BJ (cell line): ENCODE measurements at regions not wholly inside any gene's neighbourhood (a gene's known extent, or its start where the extent isn't known, plus 50 kb on each side); places are given as distances from the start of the nearest gene placed in this dataset.

Experiments used
- CTCF ChIA-PET: fragments of 350-600 bp; formaldehyde crosslinking; extraction: SDS; loops from one replicate; lab custom pipeline; 2021; ENCODE audit warnings: antibody characterized with exemption, inconsistent platforms; lab: Yijun Ruan, JAX
- POLR2A ChIA-PET: fragments of 300-600 bp; sonication (Branson Sonifier 250); formaldehyde crosslinking; extraction: SDS; loops from one replicate; lab custom pipeline; 2021; ENCODE audit warnings: antibody characterized with exemption; lab: Charles Lee
- DNase-seq: peaks from one replicate; pipeline ENCODE4 v3.0.0-alpha.2; 2011; ENCODE audit warnings: low read depth
- H3K27me3 ChIP-seq: 2 replicates; pipeline ENCODE4 v1.6.0; 2011; ENCODE audit warnings: low read length; ENCODE audit not compliant: control insufficient read depth, insufficient read depth
- H3K36me3 ChIP-seq: 2 replicates; pipeline ENCODE4 v1.5.1; 2011; ENCODE audit warnings: low read length; ENCODE audit not compliant: control insufficient read depth, insufficient read depth
- H3K4me3 ChIP-seq: 2 replicates; pipeline ENCODE4 v1.5.1; 2011; ENCODE audit warnings: low read depth, mild to moderate bottlenecking, control low read depth, low read length
- TF ChIP-seq, protein P1 (sequence below): IDR thresholded peaks from 2 replicates; pipeline ENCODE4 v1.5.1; 2011; ENCODE audit warnings: low read depth, mild to moderate bottlenecking, control low read depth, inconsistent platforms, low read length, moderate library complexity; ENCODE audit not compliant: insufficient read depth

DNA sequence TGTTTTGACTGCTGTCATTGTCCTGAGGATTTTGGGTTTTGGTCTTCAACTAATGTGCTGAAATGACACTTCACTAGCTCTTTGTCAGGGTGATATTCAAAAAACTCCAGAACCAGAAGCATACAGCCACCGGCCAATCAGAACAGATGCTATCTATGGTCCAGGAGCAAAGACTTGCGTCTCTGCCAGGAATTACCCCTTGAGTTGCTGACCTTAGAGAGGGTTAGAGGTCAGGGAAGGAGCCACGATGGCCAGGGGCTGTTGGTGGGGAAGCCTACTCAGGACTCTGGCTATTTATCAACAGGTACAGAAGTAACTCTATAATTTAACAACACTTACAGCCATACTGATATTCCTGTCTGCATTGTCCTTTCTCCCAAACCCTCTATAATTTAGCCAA is 356.8 kb downstream of the EFNA5 start:
- no peak overlapping the region for H3K4me3 ChIP-seq
- TF ChIP-seq, protein P1, sequence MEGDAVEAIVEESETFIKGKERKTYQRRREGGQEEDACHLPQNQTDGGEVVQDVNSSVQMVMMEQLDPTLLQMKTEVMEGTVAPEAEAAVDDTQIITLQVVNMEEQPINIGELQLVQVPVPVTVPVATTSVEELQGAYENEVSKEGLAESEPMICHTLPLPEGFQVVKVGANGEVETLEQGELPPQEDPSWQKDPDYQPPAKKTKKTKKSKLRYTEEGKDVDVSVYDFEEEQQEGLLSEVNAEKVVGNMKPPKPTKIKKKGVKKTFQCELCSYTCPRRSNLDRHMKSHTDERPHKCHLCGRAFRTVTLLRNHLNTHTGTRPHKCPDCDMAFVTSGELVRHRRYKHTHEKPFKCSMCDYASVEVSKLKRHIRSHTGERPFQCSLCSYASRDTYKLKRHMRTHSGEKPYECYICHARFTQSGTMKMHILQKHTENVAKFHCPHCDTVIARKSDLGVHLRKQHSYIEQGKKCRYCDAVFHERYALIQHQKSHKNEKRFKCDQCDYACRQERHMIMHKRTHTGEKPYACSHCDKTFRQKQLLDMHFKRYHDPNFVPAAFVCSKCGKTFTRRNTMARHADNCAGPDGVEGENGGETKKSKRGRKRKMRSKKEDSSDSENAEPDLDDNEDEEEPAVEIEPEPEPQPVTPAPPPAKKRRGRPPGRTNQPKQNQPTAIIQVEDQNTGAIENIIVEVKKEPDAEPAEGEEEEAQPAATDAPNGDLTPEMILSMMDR: no peak

DNA sequence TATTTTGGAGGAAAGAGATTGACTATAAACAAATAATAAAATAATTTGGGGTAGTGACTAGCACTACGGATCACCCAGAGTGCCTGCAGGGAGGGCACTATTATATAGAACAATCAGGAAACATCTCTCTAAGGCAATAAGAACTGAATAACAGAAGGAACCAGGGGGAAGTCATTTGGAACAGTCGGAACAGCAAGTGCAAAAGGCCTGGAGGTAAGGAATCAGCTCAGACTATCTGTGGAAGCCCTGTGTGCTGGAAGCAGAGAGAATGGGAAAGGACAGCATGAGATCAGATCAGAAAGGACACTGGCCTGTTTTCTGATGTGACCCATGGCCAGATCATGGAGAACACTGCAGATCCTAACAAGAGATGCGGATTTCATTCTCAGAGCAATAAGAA is 357.6 kb downstream of the EFNA5 start:
- no peak for DNase-seq

More for the DNA sequence above, 356.8 kb downstream of the EFNA5 start:
- no peaks in the 10 kb centered on the region for H3K36me3 ChIP-seq
- no peaks in the 10 kb centered on the region for H3K27me3 ChIP-seq
- no peak for DNase-seq
- ChIA-PET POLR2A (no interaction called here), CTCF (interaction anchor here (0.7 kb wide), 1 partner anchor 15 kb away, joined by 5 read pairs; no protein-coding TSS in a partner anchor)

GRCh38 chr5:107310181-107310580 is 360.6 kb downstream of the EFNA5 start:
- DNase-seq: no peak
- ChIA-PET CTCF (no interaction called here), POLR2A (no interaction called here)

More for the DNA sequence above, 357.6 kb downstream of the EFNA5 start:
- Histone ChIP-seq H3K27me3 (no peaks in the 10 kb centered on the region), H3K36me3 (no peaks in the 10 kb centered on the region), H3K4me3 (no peak overlapping the region)
- CTCF ChIA-PET: interaction anchor here (0.7 kb wide), 1 partner anchor 14 kb away, joined by 5 read pairs; no protein-coding TSS in a partner anchor
- POLR2A ChIA-PET: no interaction called here
- TF ChIP-seq, protein P1: no peak

GRCh38 chr5:107306594-107306993 is 364.1 kb downstream of the EFNA5 start:
- H3K36me3 ChIP-seq: no peaks in the 10 kb centered on the region
- ChIA-PET POLR2A (no interaction called here), CTCF (interaction anchor here (1.8 kb wide), 1 partner anchor 367 kb away, joined by 5 read pairs; no protein-coding TSS in a partner anchor)
- H3K27me3 ChIP-seq: no peaks in the 10 kb centered on the region
- TF ChIP-seq, protein P1: no peak
- DNase-seq: no peak
- no peak overlapping the region for H3K4me3 ChIP-seq

More at GRCh38 chr5:107310181-107310580, 360.6 kb downstream of the EFNA5 start:
- TF ChIP-seq, protein P1: no peak
- no peaks in the 10 kb centered on the region for H3K27me3 ChIP-seq
- H3K4me3 ChIP-seq: no peak overlapping the region
- H3K36me3 ChIP-seq: no peaks in the 10 kb centered on the region

- no peak overlapping the region for H3K4me3 ChIP-seq
- H3K36me3 ChIP-seq: no peaks in the 10 kb centered on the region
- ChIA-PET CTCF (interaction anchor here (1.8 kb wide), 1 partner anchor 368 kb away, joined by 5 read pairs; no protein-coding TSS in a partner anchor), POLR2A (no interaction called here)
- TF ChIP-seq, protein P1: no peak
- no peak for DNase-seq
- H3K27me3 ChIP-seq: no peaks in the 10 kb centered on the region
Observed at GRCh38 chr5:107306002-107306401, 364.7 kb downstream of the EFNA5 start.
